ENCODE measurements at regions not wholly inside any gene's neighbourhood (a gene's known extent, or its start where the extent isn't known, plus 50 kb on each side); places are given as distances from the start of the nearest gene placed in this dataset.

GRCh38 chr2:8006181-8006580, 675.7 kb upstream of the ID2 start:
- TF ChIP-seq CTCF (IDR thresholded peaks at IDR 0.05; ENCODE audit: low read depth, low read length, missing input control) (no peak), TAF1 (conservative IDR thresholded peaks at IDR 0.05) (no peak), REST (IDR thresholded peaks at IDR 0.05) (no peak), SP1 (IDR thresholded peaks at IDR 0.05) (no peak), YY1 (IDR thresholded peaks at IDR 0.05) (no peak), MAX (IDR thresholded peaks at IDR 0.05) (no peak), GABPA (IDR thresholded peaks at IDR 0.05 in 1 of 2, conservative IDR thresholded peaks at IDR 0.05 in 1 of 2) (no peak), RAD21 (IDR thresholded peaks at IDR 0.05) (no peak), ZBTB33 (IDR thresholded peaks at IDR 0.05) (no peak), FOXA1 (IDR thresholded peaks at IDR 0.05) (no peak), RXRA (IDR thresholded peaks at IDR 0.05) (no peak), EGR1 (IDR thresholded peaks at IDR 0.05; ENCODE audit: low read depth in 2 of 2) (no peak)
